HEK293 (cell line): ENCODE measurements at regions not wholly inside any gene's neighbourhood (a gene's known extent, or its start where the extent isn't known, plus 50 kb on each side); places are given as distances from the start of the nearest gene placed in this dataset.

Source experiments
- CTCF ChIP-seq: fragments of 450-650 bp; formaldehyde crosslinking; IDR thresholded peaks from 2 replicates; pipeline ENCODE4 v1.5.1; 2016; ENCODE audit warnings: missing biosample characterization, missing genetic modification characterization
- PATZ1 ChIP-seq: fragments of 450-650 bp; formaldehyde crosslinking; IDR thresholded peaks from 2 replicates; pipeline ENCODE4 v1.5.1; 2016; ENCODE audit warnings: missing biosample characterization, missing genetic modification characterization
- REST ChIP-seq: fragments of 450-650 bp; formaldehyde crosslinking; IDR thresholded peaks from 2 replicates; pipeline ENCODE4 v1.5.1; 2016; ENCODE audit warnings: missing biosample characterization, missing genetic modification characterization
- TCF7L2 ChIP-seq: IDR thresholded peaks from 2 replicates; pipeline ENCODE4 v1.6.1; 2011; ENCODE audit warnings: low read depth, mild to moderate bottlenecking, inconsistent platforms, low read length, moderate library complexity, borderline replicate concordance
- ZBTB6 ChIP-seq: fragments of 450-650 bp; formaldehyde crosslinking; IDR thresholded peaks from 2 replicates; pipeline ENCODE4 v1.5.1; 2017; ENCODE audit warnings: missing biosample characterization, missing genetic modification characterization
- ZNF114 ChIP-seq: fragments of 450-650 bp; formaldehyde crosslinking; IDR thresholded peaks from 2 replicates; pipeline ENCODE4 v1.5.0; 2017; ENCODE audit warnings: missing biosample characterization, missing genetic modification characterization
- ZNF18 ChIP-seq: fragments of 450-650 bp; formaldehyde crosslinking; IDR thresholded peaks from 2 replicates; pipeline ENCODE4 v1.5.1; 2016; ENCODE audit warnings: missing biosample characterization, missing genetic modification characterization
- ZNF24 ChIP-seq: fragments of 450-650 bp; formaldehyde crosslinking; IDR thresholded peaks from 2 replicates; pipeline ENCODE4 v1.5.1; 2016; ENCODE audit warnings: missing biosample characterization, missing genetic modification characterization
- ZNF248 ChIP-seq: fragments of 450-650 bp; formaldehyde crosslinking; IDR thresholded peaks from 2 replicates; pipeline ENCODE4 v1.5.1; 2017; ENCODE audit warnings: missing biosample characterization, missing genetic modification characterization
- ZNF324 ChIP-seq: fragments of 450-650 bp; formaldehyde crosslinking; IDR thresholded peaks from 2 replicates; pipeline ENCODE4 v1.5.1; 2016; ENCODE audit warnings: missing biosample characterization, missing genetic modification characterization
- ZNF423 ChIP-seq: fragments of 450-650 bp; formaldehyde crosslinking; IDR thresholded peaks from 2 replicates; pipeline ENCODE4 v1.5.1; 2016; ENCODE audit warnings: missing biosample characterization, missing genetic modification characterization
- ZNF747 ChIP-seq: fragments of 450-650 bp; formaldehyde crosslinking; IDR thresholded peaks from 2 replicates; pipeline ENCODE4 v1.5.1; 2016; ENCODE audit warnings: missing biosample characterization, missing genetic modification characterization
- ZSCAN5A ChIP-seq: fragments of 450-650 bp; formaldehyde crosslinking; IDR thresholded peaks from 2 replicates; pipeline ENCODE4 v1.5.1; 2016; ENCODE audit warnings: missing biosample characterization, missing genetic modification characterization

- TF ChIP-seq ZSCAN5A (no peak), CTCF (tag by site-specific recombination) (peak; percentile 95), ZNF18 (no peak), TCF7L2 (peak; percentile 91; the same call in 1 of the 2 replicates), ZNF248 (tag by site-specific recombination) (no peak), ZBTB6 (no peak), ZNF24 (tag by site-specific recombination) (no peak), ZNF423 (tag by site-specific recombination) (no peak), REST (no peak), ZNF747 (no peak), ZNF114 (tag by site-specific recombination) (no peak), ZNF324 (tag by site-specific recombination) (no peak), PATZ1 (tag by site-specific recombination) (no peak)
Observed at GRCh38 chr1:93814059-93814794, 64.8 kb downstream of the DNTTIP2 start.
